CD4-positive, alpha-beta T cell (primary cell): ENCODE measurements at regions not wholly inside any gene's neighbourhood (a gene's known extent, or its start where the extent isn't known, plus 50 kb on each side); places are given as distances from the start of the nearest gene placed in this dataset.
"Not testable (repeated sequence)": the region's sequence is repeated elsewhere in the genome, so short reads cannot be mapped to it uniquely, and the experiment has no call there.

Experiments
- ATAC-seq: fragments of 200-7000 bp; cut with Tn5 transposase; one replicate; pipeline ENCODE4 v1.10.0; 2022; ENCODE audit warnings: mild to moderate bottlenecking; ENCODE audit not compliant: poor library complexity
- CTCF ChIA-PET: fragments of 350-600 bp; sonication (Branson Sonifier 250); formaldehyde crosslinking; loops from one replicate; lab custom pipeline; 2021; ENCODE audit warnings: antibody characterized with exemption, inconsistent platforms; lab: Charles Lee
- POLR2A ChIA-PET: fragments of 350-600 bp; sonication (Branson Sonifier 250); formaldehyde crosslinking; loops from one replicate; lab custom pipeline; 2021; ENCODE audit warnings: antibody characterized with exemption, inconsistent platforms; lab: Charles Lee
- DNase-seq, 14 experiments: peaks; one replicate each; pipeline ENCODE4 v3.0.0-alpha.2; 2013 to 2020; ENCODE audit warnings: mixed read lengths in 2 of 14
- H3K27ac ChIP-seq, 2 donors: one replicate each; pipeline versions ENCODE4 v1.5.1 to v1.7.0; 2013; ENCODE audit warnings: low read length in 2 of 2, low read depth in 1 of 2, mild to moderate bottlenecking in 1 of 2
- H3K27me3 ChIP-seq, 2 experiments: 1 replicate in 1 of 2; 2 replicates in 1 of 2; pipeline versions ENCODE4 v1.6.1 to v1.7.0; 2013; ENCODE audit warnings: low read length in 2 of 2, control low read depth in 1 of 2, mild to moderate bottlenecking in 1 of 2, moderate library complexity in 1 of 2; ENCODE audit not compliant: insufficient read depth in 2 of 2, control insufficient read depth in 1 of 2
- H3K36me3 ChIP-seq: one replicate; pipeline ENCODE4 v1.6.1; 2013; ENCODE audit warnings: low read length, control low read depth; ENCODE audit not compliant: insufficient read depth
- H3K4me1 ChIP-seq: one replicate; pipeline ENCODE4 v1.6.1; 2013; ENCODE audit warnings: low read length, control low read depth; ENCODE audit not compliant: insufficient read depth
- H3K4me3 ChIP-seq: one replicate; pipeline ENCODE4 v1.5.1; 2013; ENCODE audit warnings: mild to moderate bottlenecking, low read length, moderate library complexity
- H3K9me3 ChIP-seq, 2 experiments: 1 replicate in 1 of 2; 2 replicates in 1 of 2; pipeline versions ENCODE4 v1.6.1 to v1.7.0; 2013; ENCODE audit warnings: low read length in 2 of 2, mild to moderate bottlenecking in 2 of 2, control low read depth in 1 of 2, moderate library complexity in 1 of 2; ENCODE audit not compliant: control insufficient read depth in 1 of 2, insufficient read depth in 1 of 2
- H3K27ac Mint-ChIP-seq: one replicate; pipeline ENCODE4 v1.8.0; 2020; ENCODE audit warnings: mixed read lengths
- H3K27me3 Mint-ChIP-seq: one replicate; pipeline ENCODE4 v1.8.0; 2021; ENCODE audit warnings: mixed read lengths
- H3K36me3 Mint-ChIP-seq: one replicate; pipeline ENCODE4 v1.8.0; 2021; ENCODE audit warnings: low read depth, mixed read lengths
- H3K4me1 Mint-ChIP-seq: one replicate; pipeline ENCODE4 v1.8.0; 2021; ENCODE audit warnings: low read depth, mixed read lengths
- H3K4me3 Mint-ChIP-seq: one replicate; pipeline ENCODE4 v1.8.0; 2020; ENCODE audit warnings: mild to moderate bottlenecking, mixed read lengths
- H3K9me3 Mint-ChIP-seq: one replicate; pipeline ENCODE4 v1.8.0; 2020; ENCODE audit warnings: mixed read lengths
- CTCF ChIP-seq: fragments of 200-600 bp; IDR thresholded peaks from one replicate; pipeline ENCODE4 v1.8.0; 2022; ENCODE audit warnings: antibody characterized with exemption, mild to moderate bottlenecking
- intact Hi-C, 2 experiments: fragments of 100-400 bp; cut with DNase I in 1 of 2; cut with micrococcal nuclease in 1 of 2; formaldehyde crosslinking; loops; one replicate each; pipeline versions ENCODE4 v1.15.1 to v1.9.0; 2023 to 2025; cut with DNase I, micrococcal nuclease

- Mint-ChIP-seq H3K9me3 (no peaks in the 10 kb centered on the region), H3K27me3 (peaks cover 52% of the 10 kb centered on the region), H3K27ac (no peak overlapping the region), H3K36me3 (no peaks in the 10 kb centered on the region), H3K4me3 (no peak overlapping the region), H3K4me1 (no peaks in the 10 kb centered on the region)
- no peak for ATAC-seq
- intact Hi-C loops: no loop called here
- H3K4me3 ChIP-seq: no peak overlapping the region
- ChIA-PET CTCF (interaction anchor here (1.5 kb wide), 1 partner anchor 38 kb away, joined by 3 read pairs; no protein-coding TSS in a partner anchor), POLR2A (no interaction called here)
- no peaks in the 10 kb centered on the region for H3K4me1 ChIP-seq
- TF ChIP-seq CTCF: no peak
- peaks cover 0 to 10% of the 10 kb centered on the region in 2 experiments for H3K9me3 ChIP-seq
- H3K27me3 ChIP-seq: peaks cover 5 to 8% of the 10 kb centered on the region in 2 experiments
- no peaks in the 10 kb centered on the region for H3K36me3 ChIP-seq
- DNase-seq: peak in 1 of 14 experiments; percentile 4
- H3K27ac ChIP-seq: no peak overlapping the region
These were observed 250.8 kb downstream of the FOXD2 start for GRCh38 chr1:47688461-47689296.

GRCh38 chr1:47689894-47690293 is 252.1 kb downstream of the FOXD2 start:
- Mint-ChIP-seq H3K4me3 (no peak overlapping the region), H3K27me3 (peaks cover 50% of the 10 kb centered on the region), H3K27ac (no peak overlapping the region), H3K4me1 (no peaks in the 10 kb centered on the region), H3K9me3 (no peaks in the 10 kb centered on the region), H3K36me3 (no peaks in the 10 kb centered on the region)
- TF ChIP-seq CTCF: no peak
- ChIA-PET CTCF (no interaction called here), POLR2A (no interaction called here)
- Histone ChIP-seq H3K27me3 (peaks cover 5 to 8% of the 10 kb centered on the region in 2 experiments), H3K36me3 (no peaks in the 10 kb centered on the region), H3K9me3 (peaks cover 0 to 10% of the 10 kb centered on the region in 2 experiments), H3K4me1 (no peaks in the 10 kb centered on the region), H3K4me3 (no peak overlapping the region), H3K27ac (no peak overlapping the region)
- intact Hi-C loops: no loop called here
- ATAC-seq (no peak), DNase-seq (no peak)

GRCh38 chr1:47690341-47691250 is 252.8 kb downstream of the FOXD2 start:
- Histone ChIP-seq H3K4me1 (no peaks in the 10 kb centered on the region), H3K36me3 (no peaks in the 10 kb centered on the region), H3K4me3 (no peak overlapping the region), H3K9me3 (peaks cover 0 to 10% of the 10 kb centered on the region in 2 experiments), H3K27me3 (peaks cover 5 to 8% of the 10 kb centered on the region in 2 experiments), H3K27ac (no peak overlapping the region)
- peaks cover 47% of the 10 kb centered on the region for H3K27me3 Mint-ChIP-seq
- ChIA-PET CTCF (no interaction called here), POLR2A (no interaction called here)
- H3K36me3 Mint-ChIP-seq: no peaks in the 10 kb centered on the region
- intact Hi-C loops: no loop called here
- H3K9me3 Mint-ChIP-seq: no peaks in the 10 kb centered on the region
- DNase-seq (no peak), ATAC-seq (no peak)
- TF ChIP-seq CTCF: no peak
- no peak overlapping the region for H3K27ac Mint-ChIP-seq
- no peak overlapping the region for H3K4me3 Mint-ChIP-seq
- H3K4me1 Mint-ChIP-seq: no peaks in the 10 kb centered on the region

- H3K36me3 Mint-ChIP-seq, H3K4me1 ChIP-seq, CTCF ChIA-PET, POLR2A ChIA-PET, H3K9me3 Mint-ChIP-seq, H3K4me1 Mint-ChIP-seq, H3K27ac Mint-ChIP-seq, H3K27me3 ChIP-seq, intact Hi-C loops, H3K4me3 Mint-ChIP-seq, H3K9me3 ChIP-seq, H3K36me3 ChIP-seq, H3K27ac ChIP-seq, DNase-seq, ATAC-seq, H3K4me3 ChIP-seq: not testable (repeated sequence)
- peaks cover 44% of the 10 kb centered on the region for H3K27me3 Mint-ChIP-seq
These were observed 253.4 kb downstream of the FOXD2 start for GRCh38 chr1:47691293-47691692.
